ENCODE measurements at regions not wholly inside any gene's neighbourhood (a gene's known extent, or its start where the extent isn't known, plus 50 kb on each side); places are given as distances from the start of the nearest gene placed in this dataset.

- DNase-seq (ENCODE audit: low read depth) = no peak
Measured at GRCh38 chr3:56985460-56985859, 75.0 kb upstream of the SPATA12 start.

GRCh38 chr3:56983427-56983826 lies 77.0 kb upstream of the SPATA12 start:
- no peak for DNase-seq (ENCODE audit: low read depth)

GRCh38 chr3:56981445-56982230 lies 78.8 kb upstream of the SPATA12 start:
- DNase-seq (ENCODE audit: low read depth) = no peak

- DNase-seq (ENCODE audit: low read depth) = peak; percentile 98
Measured at GRCh38 chr3:56980798-56981390, 79.6 kb upstream of the SPATA12 start.

GRCh38 chr3:56980243-56980642 lies 80.2 kb upstream of the SPATA12 start:
- DNase-seq (ENCODE audit: low read depth) = no peak

- DNase-seq (ENCODE audit: low read depth) = no peak
Measured at GRCh38 chr3:56979791-56980190, 80.7 kb upstream of the SPATA12 start.

- DNase-seq (ENCODE audit: low read depth) = no peak
Measured at GRCh38 chr3:56977561-56977889, 82.9 kb upstream of the SPATA12 start.

GRCh38 chr3:56976651-56977560 lies 83.6 kb upstream of the SPATA12 start:
- DNase-seq (ENCODE audit: low read depth) = peak; percentile 29

- DNase-seq (ENCODE audit: low read depth) = no peak
Measured at GRCh38 chr3:56975567-56975966, 84.9 kb upstream of the SPATA12 start.

GRCh38 chr3:56974247-56974930 lies 86.1 kb upstream of the SPATA12 start:
- no peak for DNase-seq (ENCODE audit: low read depth)

GRCh38 chr3:56971816-56972215 lies 88.6 kb upstream of the SPATA12 start:
- no peak for DNase-seq (ENCODE audit: low read depth)

GRCh38 chr3:56971261-56971660 lies 89.2 kb upstream of the SPATA12 start:
- DNase-seq (ENCODE audit: low read depth) = no peak

- no peak for DNase-seq (ENCODE audit: low read depth)
Measured at GRCh38 chr3:56970461-56970879, 90.0 kb upstream of the SPATA12 start.

GRCh38 chr3:56969851-56970250 lies 90.6 kb upstream of the SPATA12 start:
- DNase-seq (ENCODE audit: low read depth) = no peak

GRCh38 chr3:56966509-56966908 lies 94.0 kb upstream of the SPATA12 start:
- DNase-seq (ENCODE audit: low read depth) = no peak

- DNase-seq (ENCODE audit: low read depth) = no peak
Measured at GRCh38 chr3:56966104-56966503, 94.4 kb upstream of the SPATA12 start.

- no peak for DNase-seq (ENCODE audit: low read depth)
Measured at GRCh38 chr3:56962922-56963321, 97.5 kb upstream of the SPATA12 start.

GRCh38 chr3:56962206-56962605 lies 98.3 kb upstream of the SPATA12 start:
- DNase-seq (ENCODE audit: low read depth) = no peak

- no peak for DNase-seq (ENCODE audit: low read depth)
Measured at GRCh38 chr3:56960234-56960917, 100.1 kb upstream of the SPATA12 start.

GRCh38 chr3:56958879-56959278 lies 101.6 kb upstream of the SPATA12 start:
- DNase-seq (ENCODE audit: low read depth) = no peak

GRCh38 chr3:56957522-56957921 lies 102.9 kb upstream of the SPATA12 start:
- DNase-seq (ENCODE audit: low read depth) = no peak

GRCh38 chr3:56956906-56957305 lies 103.6 kb upstream of the SPATA12 start:
- no peak for DNase-seq (ENCODE audit: low read depth)

All from HS-5 (cell line).